ENCODE measurements at regions not wholly inside any gene's neighbourhood (a gene's known extent, or its start where the extent isn't known, plus 50 kb on each side); places are given as distances from the start of the nearest gene placed in this dataset.
"Not testable (repeated sequence)": the region's sequence is repeated elsewhere in the genome, so short reads cannot be mapped to it uniquely, and the experiment has no call there.

DNA sequence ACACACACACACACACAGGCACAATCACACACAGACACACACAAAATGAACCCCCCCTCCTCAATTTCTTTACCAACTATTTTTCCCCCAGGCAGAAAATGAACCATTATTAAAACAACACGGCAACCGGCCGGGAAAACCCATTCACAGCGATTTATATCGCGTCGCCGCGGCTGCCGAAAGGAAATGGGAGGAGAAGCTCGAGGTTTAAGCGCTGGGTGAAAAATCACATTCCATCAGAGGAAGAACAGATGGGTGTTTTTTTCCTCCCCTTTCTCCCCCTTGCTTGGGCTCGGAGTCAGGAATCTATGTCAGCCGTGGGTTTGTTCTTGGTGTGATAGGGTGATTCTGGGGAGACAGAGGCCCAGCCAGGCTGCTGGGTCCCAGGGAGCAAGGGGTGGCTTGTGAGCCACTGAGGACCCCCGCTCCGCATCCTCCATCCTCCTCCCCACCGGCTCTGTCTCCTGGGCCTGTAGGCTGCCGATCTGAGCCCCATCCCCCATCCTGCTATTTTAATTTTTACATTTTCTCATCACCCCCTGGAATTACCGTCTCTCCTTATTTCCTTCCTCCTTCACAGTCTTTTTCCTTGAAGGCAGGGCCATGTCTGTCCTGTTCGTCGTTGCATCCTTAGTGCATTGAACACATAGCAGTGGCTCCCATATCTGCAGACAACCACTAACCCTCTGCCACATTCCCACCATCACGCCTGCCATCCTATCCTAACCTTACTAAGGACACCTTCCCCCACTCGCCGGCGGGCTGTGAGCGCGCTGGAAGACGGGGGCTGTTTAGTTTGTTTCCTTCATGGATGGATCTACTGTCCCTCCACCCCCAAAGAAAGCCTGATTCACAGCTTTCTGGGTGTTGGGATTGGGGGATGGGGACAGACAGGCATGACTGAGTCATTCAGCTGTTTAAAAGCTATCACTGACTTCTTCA, 137.7 kb downstream of the CRLF3 start:
- H3K27me3 Mint-ChIP-seq = peaks cover 9 to 21% of the 10 kb centered on the region in 2 donors
- not testable (repeated sequence) for H3K9me3 Mint-ChIP-seq; H3K4me1 Mint-ChIP-seq (ENCODE audit: low read depth in 2 of 2); ATAC-seq; DNase-seq (ENCODE audit: low spot score); H3K36me3 Mint-ChIP-seq
- peak overlapping the region; percentile 32 for H3K4me3 Mint-ChIP-seq
- H3K27ac Mint-ChIP-seq = peak overlapping the region in 1 of 2 donors; percentile 51

DNA sequence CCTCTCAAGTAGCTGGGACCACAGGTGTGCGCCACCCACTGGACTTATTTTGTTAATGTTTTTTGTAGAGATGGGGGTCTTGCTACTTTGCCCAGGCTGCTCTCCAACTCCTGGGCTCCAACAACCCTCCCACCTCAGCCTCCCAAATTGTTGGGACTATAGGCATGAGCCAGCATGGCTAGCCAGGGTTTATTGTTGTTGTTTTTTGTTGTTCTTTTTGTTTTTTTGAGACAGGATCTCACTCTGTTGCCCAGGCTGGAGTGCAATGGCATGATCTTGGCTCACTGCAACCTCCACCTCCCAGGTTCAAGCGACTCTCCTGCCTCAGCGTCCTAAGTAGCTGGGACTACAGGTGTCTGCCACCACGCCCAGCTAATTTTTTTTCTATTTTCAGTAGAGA, 142.2 kb downstream of the CRLF3 start:
- H3K27me3 Mint-ChIP-seq = peaks cover 9 to 20% of the 10 kb centered on the region in 2 donors
- H3K27ac Mint-ChIP-seq; H3K9me3 Mint-ChIP-seq; H3K4me1 Mint-ChIP-seq (ENCODE audit: low read depth in 2 of 2); ATAC-seq; H3K36me3 Mint-ChIP-seq; H3K4me3 Mint-ChIP-seq; DNase-seq (ENCODE audit: low spot score): not testable (repeated sequence)

DNA sequence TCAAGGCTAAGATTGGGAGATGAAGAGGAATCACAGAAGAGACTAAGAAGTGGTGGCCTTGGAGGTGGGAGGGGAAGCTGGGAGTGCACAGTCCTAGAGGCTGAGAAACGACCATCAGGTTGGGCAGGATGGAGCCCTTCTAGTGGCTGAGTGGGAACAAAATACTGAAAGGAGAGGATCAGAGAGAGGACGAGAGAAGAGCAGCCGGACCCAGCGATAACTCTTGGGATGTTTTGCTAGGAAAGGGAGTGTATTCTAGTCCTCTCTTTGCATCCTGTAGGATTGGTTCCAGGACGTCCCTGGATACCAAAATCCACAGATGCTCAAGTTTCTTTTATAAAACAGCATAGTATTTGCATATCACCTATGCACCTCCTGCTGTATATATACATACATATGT, 143.8 kb downstream of the CRLF3 start:
- not testable (repeated sequence) for H3K4me3 Mint-ChIP-seq; H3K9me3 Mint-ChIP-seq; H3K27me3 Mint-ChIP-seq; H3K36me3 Mint-ChIP-seq; DNase-seq (ENCODE audit: low spot score); H3K4me1 Mint-ChIP-seq (ENCODE audit: low read depth in 2 of 2); H3K27ac Mint-ChIP-seq; ATAC-seq

DNA sequence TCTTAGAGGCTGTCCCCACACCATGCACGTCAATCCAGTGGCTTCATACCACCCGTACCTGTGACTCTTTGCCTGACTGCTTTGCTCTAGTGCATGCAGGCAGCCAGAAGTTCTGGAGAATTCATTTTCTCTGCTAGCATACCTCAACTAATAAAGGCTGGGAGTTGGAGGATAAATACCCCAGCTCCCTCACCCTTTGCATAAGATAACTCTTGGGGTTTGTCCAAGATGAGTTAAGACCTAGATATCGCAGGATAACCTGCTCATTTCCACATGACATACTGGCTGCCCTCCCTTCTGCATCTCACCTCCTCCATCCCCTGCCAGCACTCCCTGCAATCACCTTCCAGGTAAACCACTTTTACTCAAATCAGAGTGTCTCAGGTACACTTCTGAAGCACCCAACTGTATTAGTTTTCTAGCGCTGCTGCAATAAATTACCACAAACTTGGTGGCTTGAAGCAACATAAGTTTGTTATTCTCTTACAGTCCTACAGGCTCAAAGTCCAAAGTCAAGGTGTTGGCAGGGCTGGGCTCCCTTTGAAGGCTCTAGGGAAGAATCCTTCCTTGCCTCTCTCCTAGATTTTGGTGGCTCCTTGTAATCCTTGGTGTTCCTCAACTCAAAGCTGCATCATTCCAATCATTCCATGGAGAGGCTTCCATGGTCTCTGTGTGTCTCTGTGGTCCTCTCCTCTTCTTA, 146.8 kb downstream of the CRLF3 start:
- no peaks in the 10 kb centered on the region for H3K36me3 Mint-ChIP-seq
- no peak overlapping the region for H3K27ac Mint-ChIP-seq
- no peaks in the 10 kb centered on the region for H3K27me3 Mint-ChIP-seq
- no peak for DNase-seq (ENCODE audit: low spot score)
- no peak overlapping the region for H3K4me3 Mint-ChIP-seq
- no peaks in the 10 kb centered on the region for H3K4me1 Mint-ChIP-seq (ENCODE audit: low read depth in 2 of 2)
- no peak for ATAC-seq
- no peaks in the 10 kb centered on the region for H3K9me3 Mint-ChIP-seq

DNA sequence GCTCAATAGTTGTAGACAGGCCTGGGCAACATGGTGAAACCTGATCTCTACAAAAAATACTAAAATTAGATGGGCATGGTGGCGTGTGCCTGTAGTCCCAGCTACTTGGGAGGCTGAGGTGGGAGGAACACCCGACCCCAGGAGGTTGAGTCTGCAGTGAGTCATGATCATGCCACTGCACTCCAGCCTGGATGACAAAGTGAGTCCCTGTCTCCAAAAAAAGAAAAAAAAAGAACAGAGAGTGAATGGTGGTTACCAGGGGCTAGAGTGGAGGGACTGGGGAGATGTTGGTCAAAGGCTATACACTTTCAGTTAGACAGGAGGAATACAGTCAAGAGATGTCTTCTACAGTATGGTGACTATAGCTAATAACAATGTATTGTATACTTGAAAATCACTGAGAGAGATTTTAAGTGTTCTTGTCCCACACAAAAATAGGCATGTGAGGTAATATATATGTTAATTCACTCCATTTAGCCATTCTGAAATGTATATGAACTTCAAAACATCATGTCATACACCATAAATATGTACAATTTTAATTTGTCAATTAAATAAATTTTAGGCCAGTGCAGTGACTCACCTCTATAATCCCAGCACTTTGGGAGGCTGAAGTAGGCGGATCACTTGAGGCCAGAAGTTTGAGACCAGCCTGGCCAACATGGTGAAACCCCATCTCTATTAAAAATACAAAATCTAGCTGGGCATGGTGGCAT, 148.6 kb downstream of the CRLF3 start:
- DNase-seq (ENCODE audit: low spot score); H3K4me1 Mint-ChIP-seq (ENCODE audit: low read depth in 2 of 2); H3K36me3 Mint-ChIP-seq; H3K9me3 Mint-ChIP-seq; ATAC-seq; H3K27ac Mint-ChIP-seq; H3K27me3 Mint-ChIP-seq; H3K4me3 Mint-ChIP-seq: not testable (repeated sequence)

DNA sequence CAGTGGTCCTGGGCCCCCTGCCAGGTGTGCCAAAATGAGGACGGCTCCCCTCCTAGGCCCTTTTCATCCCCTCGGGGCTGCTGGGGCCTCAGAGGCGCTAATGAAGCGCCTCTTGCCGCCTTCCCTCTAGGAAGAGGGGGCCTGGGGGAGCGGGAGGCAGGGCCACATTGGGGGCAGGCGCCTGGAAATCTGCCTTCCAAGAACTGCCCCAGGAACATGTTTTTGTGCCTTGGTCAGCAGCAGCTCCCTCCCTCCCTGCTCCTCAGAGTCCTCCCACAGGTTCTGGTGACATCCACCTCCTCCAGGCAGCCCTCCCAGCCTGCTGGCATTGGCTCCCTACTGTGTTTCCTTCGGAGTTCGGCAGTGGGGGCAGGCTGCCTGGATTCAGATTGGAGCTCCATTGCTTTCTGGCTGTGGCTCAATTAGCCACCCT, 155.3 kb downstream of the CRLF3 start:
- H3K27me3 Mint-ChIP-seq; H3K36me3 Mint-ChIP-seq; H3K4me3 Mint-ChIP-seq; H3K9me3 Mint-ChIP-seq; DNase-seq (ENCODE audit: low spot score); H3K4me1 Mint-ChIP-seq (ENCODE audit: low read depth in 2 of 2); ATAC-seq: not testable (repeated sequence)
- peak overlapping the region in 1 of 2 donors; percentile 44 for H3K27ac Mint-ChIP-seq

DNA sequence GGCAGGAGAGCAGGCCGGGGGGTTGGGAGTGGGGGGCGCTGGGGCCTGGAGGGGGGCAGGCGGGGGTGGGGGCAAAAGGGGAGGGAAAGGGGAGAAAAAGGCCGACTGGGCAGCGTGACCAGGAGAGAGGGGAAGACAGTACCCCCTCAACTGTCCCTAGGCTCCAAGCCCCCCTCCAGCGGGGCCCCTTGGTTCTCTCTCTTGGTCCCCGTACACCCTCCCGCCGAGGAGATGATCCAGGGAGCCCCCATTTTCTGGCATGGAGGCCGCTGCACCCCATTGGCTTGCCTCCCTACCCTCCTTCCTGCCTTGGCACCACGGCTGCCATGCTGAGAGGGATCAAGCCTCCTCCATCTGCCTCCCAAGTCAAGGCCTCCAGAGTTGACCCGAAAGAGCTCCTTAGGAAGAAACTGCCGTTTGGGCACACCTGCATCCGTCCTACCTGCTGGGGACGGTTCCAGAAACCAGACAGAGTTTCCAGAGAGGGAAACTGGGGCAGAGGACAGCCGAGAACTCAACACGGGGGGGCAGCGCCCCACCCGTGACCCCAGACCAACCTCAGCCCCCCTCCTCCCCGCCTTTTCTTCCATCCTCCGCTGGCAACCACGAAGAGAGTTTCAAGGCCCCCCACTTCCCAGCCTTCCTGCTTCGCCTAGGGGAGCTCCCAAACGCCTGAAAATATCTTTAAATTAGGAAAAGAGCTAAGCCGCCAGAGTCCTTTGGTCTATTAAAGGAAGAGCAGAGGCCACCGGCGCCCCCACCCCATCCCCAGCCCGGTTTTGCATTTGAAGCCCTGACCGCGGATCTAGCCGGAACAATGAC, 155.9 kb downstream of the CRLF3 start:
- not testable (repeated sequence) for H3K9me3 Mint-ChIP-seq; H3K27me3 Mint-ChIP-seq; H3K36me3 Mint-ChIP-seq; H3K4me3 Mint-ChIP-seq; H3K4me1 Mint-ChIP-seq (ENCODE audit: low read depth in 2 of 2); DNase-seq (ENCODE audit: low spot score)
- H3K27ac Mint-ChIP-seq = peak overlapping the region in 1 of 2 donors; percentile 44
- peak in 1 of 2 donors; percentile 45 for ATAC-seq

DNA sequence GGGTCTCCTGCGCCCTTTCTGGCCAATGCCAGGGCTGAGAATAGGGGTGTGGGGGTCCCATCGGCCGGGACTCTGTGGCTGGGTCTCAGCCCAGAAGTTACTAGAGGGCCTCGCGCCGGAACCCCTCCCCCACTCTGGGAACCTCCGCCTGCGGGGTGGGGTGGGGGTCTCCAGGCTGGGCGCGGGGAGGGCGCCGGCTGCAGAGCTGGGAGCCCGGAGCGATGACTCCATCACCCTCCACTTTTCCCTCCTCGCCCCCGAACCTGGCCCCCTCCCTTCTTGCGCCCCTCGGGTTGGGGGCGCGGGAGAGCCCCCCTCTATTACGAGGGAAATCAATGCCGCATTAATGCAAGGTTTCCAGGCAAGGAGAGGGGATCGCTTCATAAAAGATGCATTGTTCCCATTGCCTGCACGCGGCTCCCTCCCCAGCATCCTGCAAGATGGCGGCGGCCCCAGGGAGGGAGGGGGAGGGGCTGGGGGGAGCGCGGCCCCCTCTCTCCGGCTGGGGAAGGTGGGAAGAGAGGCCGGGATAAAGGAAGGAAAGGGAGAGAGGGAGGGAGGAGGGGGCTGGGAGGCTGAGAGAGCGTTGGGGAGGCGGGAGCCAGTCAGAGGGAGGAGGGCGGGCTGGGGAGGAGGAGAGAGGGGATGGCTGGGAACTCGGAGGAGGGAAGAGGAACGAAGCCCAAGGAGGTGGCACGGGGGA, 156.7 kb downstream of the CRLF3 start:
- DNase-seq (ENCODE audit: low spot score); H3K4me1 Mint-ChIP-seq (ENCODE audit: low read depth in 2 of 2); H3K27me3 Mint-ChIP-seq; H3K9me3 Mint-ChIP-seq; H3K36me3 Mint-ChIP-seq; H3K27ac Mint-ChIP-seq: not testable (repeated sequence)
- peak overlapping the region; percentile 39 for H3K4me3 Mint-ChIP-seq
- peak; percentile 50 to 68 for ATAC-seq

DNA sequence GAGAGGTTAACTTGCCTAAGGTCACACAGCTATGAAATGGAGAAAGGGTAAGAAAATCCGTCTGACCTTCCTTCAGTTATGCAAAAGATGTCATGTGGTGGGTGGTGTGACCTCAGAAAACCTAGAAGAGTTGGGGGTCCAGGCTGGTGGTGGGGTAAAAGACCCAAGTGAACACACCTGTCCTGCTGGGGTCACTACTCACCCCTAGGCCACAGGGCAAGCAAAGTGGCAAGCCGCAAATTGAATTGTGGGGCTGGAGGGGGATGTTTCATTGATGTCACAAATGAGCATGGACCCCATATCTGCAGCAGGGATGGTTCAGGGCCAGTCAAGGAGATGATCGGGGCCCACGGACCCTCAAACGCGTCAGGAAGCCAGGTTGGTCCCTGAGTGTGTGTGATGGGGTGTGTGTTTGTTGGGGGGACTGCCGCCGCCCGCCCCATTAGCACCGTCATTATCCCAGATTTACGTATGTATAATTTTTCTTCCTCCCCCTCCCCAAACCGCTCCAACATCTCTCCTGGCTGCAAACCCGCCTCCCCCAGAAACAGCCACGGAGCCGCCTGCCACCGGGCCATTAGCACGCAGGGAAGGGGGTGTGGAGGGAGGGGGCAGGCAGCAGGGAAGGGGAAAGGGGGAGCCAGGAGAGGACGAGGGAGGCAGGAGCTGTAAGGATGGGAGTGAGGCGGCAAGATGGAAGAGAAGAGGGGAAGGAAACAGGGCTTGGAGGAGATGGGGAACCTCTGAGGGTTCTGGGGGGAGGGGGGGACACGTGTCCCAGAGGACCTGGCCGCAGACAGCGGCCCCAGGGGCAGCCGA, 157.4 kb downstream of the CRLF3 start:
- H3K27me3 Mint-ChIP-seq; H3K9me3 Mint-ChIP-seq; DNase-seq (ENCODE audit: low spot score); H3K36me3 Mint-ChIP-seq; ATAC-seq; H3K27ac Mint-ChIP-seq; H3K4me1 Mint-ChIP-seq (ENCODE audit: low read depth in 2 of 2): not testable (repeated sequence)
- H3K4me3 Mint-ChIP-seq = peak overlapping the region; percentile 39

DNA sequence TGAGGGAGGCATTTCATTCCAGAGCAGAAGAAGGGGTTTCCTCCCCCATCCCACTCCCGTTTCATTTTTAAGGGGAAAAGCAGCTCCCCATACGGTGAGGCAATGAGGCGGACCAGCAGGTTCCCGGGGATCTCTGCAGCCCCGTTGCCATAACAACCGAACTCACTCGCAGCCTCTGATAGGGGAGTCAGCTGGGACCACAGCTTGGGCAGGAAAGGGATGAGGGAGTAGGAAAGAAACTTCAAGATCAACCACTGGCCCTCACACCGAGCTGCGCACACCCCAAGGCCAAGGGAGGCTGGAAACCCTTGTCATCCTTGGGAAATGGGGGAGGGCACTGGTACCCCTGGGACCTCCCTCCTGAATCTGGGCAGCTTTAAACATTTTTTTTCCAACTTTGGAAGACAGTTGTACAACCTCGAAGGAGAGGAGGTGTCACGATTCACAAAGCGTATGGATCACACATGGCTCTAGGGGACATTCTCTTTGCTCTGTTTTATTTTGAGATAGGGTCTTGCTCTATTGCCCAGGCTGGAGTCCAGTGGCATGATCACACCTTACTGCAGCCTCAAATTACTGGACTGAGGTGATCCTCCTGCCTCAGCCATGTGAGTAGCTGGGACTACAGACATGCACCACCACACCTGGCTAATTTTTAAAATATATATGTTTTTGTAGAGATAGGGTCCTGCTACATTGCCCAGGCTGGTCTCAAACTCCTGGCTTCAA, 160.6 kb downstream of the CRLF3 start:
- ATAC-seq = peak in 1 of 2 donors; percentile 48
- H3K4me1 Mint-ChIP-seq (ENCODE audit: low read depth in 2 of 2); DNase-seq (ENCODE audit: low spot score); H3K27me3 Mint-ChIP-seq; H3K9me3 Mint-ChIP-seq; H3K4me3 Mint-ChIP-seq; H3K27ac Mint-ChIP-seq; H3K36me3 Mint-ChIP-seq: not testable (repeated sequence)

DNA sequence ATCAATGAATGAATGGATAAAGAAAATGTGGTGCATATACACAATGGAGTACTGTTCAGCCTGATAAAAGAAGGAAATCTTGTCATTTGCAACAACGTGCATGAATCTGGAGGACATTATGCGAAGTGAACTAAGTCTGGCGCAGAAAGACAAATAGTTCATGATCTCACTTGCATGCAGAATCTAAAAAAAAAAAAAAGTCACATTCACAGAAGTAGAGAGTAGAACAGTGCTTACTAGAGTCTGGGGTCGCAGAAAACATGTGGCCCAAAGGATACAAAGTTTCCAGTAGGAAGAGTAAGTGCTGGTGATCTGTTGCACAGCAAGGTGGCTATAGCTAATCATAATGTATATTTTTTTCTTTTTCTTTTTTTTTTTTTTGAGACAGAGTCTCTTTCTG, 167.3 kb downstream of the CRLF3 start:
- DNase-seq (ENCODE audit: low spot score); ATAC-seq; H3K27ac Mint-ChIP-seq; H3K4me3 Mint-ChIP-seq; H3K27me3 Mint-ChIP-seq; H3K4me1 Mint-ChIP-seq (ENCODE audit: low read depth in 2 of 2); H3K36me3 Mint-ChIP-seq; H3K9me3 Mint-ChIP-seq: not testable (repeated sequence)

DNA sequence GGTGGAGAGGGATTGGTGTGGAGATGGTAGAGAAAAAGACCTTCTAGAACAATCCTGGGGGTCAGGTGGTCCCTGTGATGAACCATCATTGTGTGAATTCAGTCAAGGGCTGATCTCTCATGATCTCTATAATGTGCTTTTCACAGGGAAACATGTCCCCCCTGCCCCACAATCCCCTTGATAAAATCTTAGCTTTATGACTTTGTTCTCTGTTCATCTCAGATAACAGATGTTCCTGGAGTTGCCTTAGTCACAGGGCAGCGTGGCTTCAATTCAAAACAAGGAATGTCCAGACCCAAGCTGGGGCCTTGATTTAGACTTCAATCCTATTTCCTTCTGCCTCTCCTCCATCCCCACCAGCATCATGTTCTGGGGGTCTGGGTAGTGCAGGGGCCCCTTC, 171.5 kb downstream of the CRLF3 start:
- not testable (repeated sequence) for H3K36me3 Mint-ChIP-seq; ATAC-seq; H3K4me3 Mint-ChIP-seq; H3K4me1 Mint-ChIP-seq (ENCODE audit: low read depth in 2 of 2); H3K27ac Mint-ChIP-seq; H3K9me3 Mint-ChIP-seq; DNase-seq (ENCODE audit: low spot score); H3K27me3 Mint-ChIP-seq
